ENCODE measurements at regions not wholly inside any gene's neighbourhood (a gene's known extent, or its start where the extent isn't known, plus 50 kb on each side); places are given as distances from the start of the nearest gene placed in this dataset.
"Not testable (repeated sequence)": the region's sequence is repeated elsewhere in the genome, so short reads cannot be mapped to it uniquely, and the experiment has no call there.

- no peak overlapping the region for H3K4me3 ChIP-seq (ENCODE audit: low read depth, low read length)
- no peak for TF ChIP-seq CTCF (IDR thresholded peaks at IDR 0.05; ENCODE audit: low read depth, low read length)
These were observed 361.2 kb upstream of the TARS1 start for GRCh38 chr5:33079548-33079947.

- H3K4me3 ChIP-seq (ENCODE audit: low read depth, low read length) = no peak overlapping the region
- TF ChIP-seq CTCF (IDR thresholded peaks at IDR 0.05; ENCODE audit: low read depth, low read length) = no peak
These were observed 360.5 kb upstream of the TARS1 start for GRCh38 chr5:33080287-33080686.

- TF ChIP-seq CTCF (IDR thresholded peaks at IDR 0.05; ENCODE audit: low read depth, low read length) = no peak
- H3K4me3 ChIP-seq (ENCODE audit: low read depth, low read length) = no peak overlapping the region
These were observed 352.6 kb upstream of the TARS1 start for GRCh38 chr5:33088176-33088575.

- TF ChIP-seq CTCF (IDR thresholded peaks at IDR 0.05; ENCODE audit: low read depth, low read length) = no peak
- H3K4me3 ChIP-seq (ENCODE audit: low read depth, low read length) = no peak overlapping the region
These were observed 349.0 kb upstream of the TARS1 start for GRCh38 chr5:33091571-33092363.

GRCh38 chr5:33092719-33093118 lies 348.0 kb upstream of the TARS1 start:
- TF ChIP-seq CTCF (IDR thresholded peaks at IDR 0.05; ENCODE audit: low read depth, low read length) = no peak
- H3K4me3 ChIP-seq (ENCODE audit: low read depth, low read length) = no peak overlapping the region

GRCh38 chr5:33102551-33102950 lies 338.2 kb upstream of the TARS1 start:
- no peak overlapping the region for H3K4me3 ChIP-seq (ENCODE audit: low read depth, low read length)
- no peak for TF ChIP-seq CTCF (IDR thresholded peaks at IDR 0.05; ENCODE audit: low read depth, low read length)

GRCh38 chr5:33105521-33105941 lies 335.2 kb upstream of the TARS1 start:
- no peak overlapping the region for H3K4me3 ChIP-seq (ENCODE audit: low read depth, low read length)
- no peak for TF ChIP-seq CTCF (IDR thresholded peaks at IDR 0.05; ENCODE audit: low read depth, low read length)

GRCh38 chr5:33110496-33110895 lies 330.3 kb upstream of the TARS1 start:
- H3K4me3 ChIP-seq (ENCODE audit: low read depth, low read length) = not testable (repeated sequence)
